IMR-90 (cell line): ENCODE measurements at regions not wholly inside any gene's neighbourhood (a gene's known extent, or its start where the extent isn't known, plus 50 kb on each side); places are given as distances from the start of the nearest gene placed in this dataset.

ENCODE experiments used
- ATAC-seq: fragments of 200-7000 bp; cut with Tn5 transposase; 2 replicates; pipeline ENCODE4 v1.9.1; 2020; ENCODE audit warnings: low read depth, mild to moderate bottlenecking, moderate library complexity
- BruUV-seq: library from RNA; stranded (reverse); fragments of 400-500 nt; replicated peaks from 2 replicates; lab custom pipeline; 2021; lab: Mats Ljungman, UMichigan
- CTCF ChIA-PET: fragments of 300-600 bp; formaldehyde crosslinking; extraction: SDS; loops from one replicate; lab custom pipeline; 2021; ENCODE audit warnings: antibody characterized with exemption; lab: Yijun Ruan, JAX
- POLR2A ChIA-PET: fragments of 300-600 bp; sonication (Branson Sonifier 250); formaldehyde crosslinking; loops from one replicate; lab custom pipeline; 2022; ENCODE audit warnings: antibody characterized with exemption; ENCODE audit not compliant: unreplicated experiment; lab: Charles Lee
- DNase-seq: peaks from one replicate; pipeline ENCODE4 v3.0.0; 2013
- H2AFZ ChIP-seq: replicated peaks from 2 replicates; pipeline ENCODE3; 2013; ENCODE audit warnings: low read length, mild to moderate bottlenecking; ENCODE audit not compliant: poor library complexity
- H2AK5ac ChIP-seq: 2 replicates; pipeline ENCODE4 v1.6.1; 2013; ENCODE audit warnings: low read depth, low read length, inconsistent platforms
- H2AK9ac ChIP-seq: replicated peaks from 2 replicates; pipeline ENCODE3; 2013; ENCODE audit warnings: mild to moderate bottlenecking, low read depth, low read length, moderate library complexity; ENCODE audit not compliant: poor library complexity
- H2BK120ac ChIP-seq: 2 replicates; pipeline ENCODE4 v1.6.1; 2013; ENCODE audit warnings: low read depth, low read length, inconsistent platforms
- H2BK15ac ChIP-seq: 3 replicates; pipeline ENCODE4 v1.6.1; 2013; ENCODE audit warnings: low read depth, low read length, inconsistent platforms
- H2BK20ac ChIP-seq: 2 replicates; pipeline ENCODE4 v1.6.1; 2013; ENCODE audit warnings: low read depth, mild to moderate bottlenecking, inconsistent platforms, low read length, moderate library complexity
- H2BK5ac ChIP-seq: 2 replicates; pipeline ENCODE4 v1.6.1; 2013; ENCODE audit warnings: mild to moderate bottlenecking, low read depth, low read length, inconsistent platforms; ENCODE audit not compliant: poor library complexity, severe bottlenecking
- H3K14ac ChIP-seq: replicated peaks from 2 replicates; pipeline ENCODE4 v1.6.1; 2013; ENCODE audit warnings: low read depth, low read length, inconsistent platforms
- H3K18ac ChIP-seq: 2 replicates; pipeline ENCODE4 v1.6.1; 2013; ENCODE audit warnings: low read depth, low read length, control low read depth
- H3K23ac ChIP-seq: 2 replicates; pipeline ENCODE4 v1.6.1; 2013; ENCODE audit warnings: low read depth, low read length, inconsistent platforms
- H3K27ac ChIP-seq: 2 replicates; pipeline ENCODE4 v1.5.1; 2013; ENCODE audit warnings: mild to moderate bottlenecking, control low read depth, low read length; ENCODE audit not compliant: insufficient read depth
- H3K27me3 ChIP-seq: 2 replicates; pipeline ENCODE4 v1.6.1; 2013; ENCODE audit warnings: low read length; ENCODE audit not compliant: control insufficient read depth, insufficient read depth
- H3K36me3 ChIP-seq: 2 replicates; pipeline ENCODE4 v1.6.1; 2013; ENCODE audit warnings: low read length, mixed read lengths; ENCODE audit not compliant: control insufficient read depth, insufficient read depth
- H3K4ac ChIP-seq: 2 replicates; pipeline ENCODE4 v1.6.1; 2013; ENCODE audit warnings: low read depth, low read length, inconsistent platforms
- H3K4me1 ChIP-seq: 2 replicates; pipeline ENCODE4 v1.6.1; 2013; ENCODE audit warnings: low read length, mixed read lengths; ENCODE audit not compliant: control insufficient read depth, insufficient read depth
- H3K4me2 ChIP-seq: 2 replicates; pipeline ENCODE4 v1.6.1; 2013; ENCODE audit warnings: low read depth, mild to moderate bottlenecking, control low read depth, low read length, moderate library complexity
- H3K4me3 ChIP-seq: 2 replicates; pipeline ENCODE4 v1.5.1; 2013; ENCODE audit warnings: low read depth, mild to moderate bottlenecking, control low read depth, low read length, moderate library complexity; ENCODE audit not compliant: insufficient read depth
- H3K56ac ChIP-seq: 2 replicates; pipeline ENCODE4 v1.6.1; 2013; ENCODE audit warnings: low read length, inconsistent platforms; ENCODE audit not compliant: insufficient read depth; ENCODE audit errors: extremely low read depth
- H3K79me1 ChIP-seq, 2 experiments: 2 replicates each; pipeline ENCODE4 v1.6.1; 2013; ENCODE audit warnings: low read length in 2 of 2, inconsistent platforms in 1 of 2, low read depth in 1 of 2
- H3K9ac ChIP-seq: 2 replicates; pipeline ENCODE4 v1.6.1; 2013; ENCODE audit warnings: low read depth, low read length, control low read depth
- H3K9me1 ChIP-seq: 2 replicates; pipeline ENCODE4 v1.6.1; 2013; ENCODE audit warnings: low read length, inconsistent platforms; ENCODE audit not compliant: insufficient read depth
- H3K9me3 ChIP-seq: 2 replicates; pipeline ENCODE4 v1.6.1; 2013; ENCODE audit warnings: low read length; ENCODE audit not compliant: control insufficient read depth, insufficient read depth
- H4K20me1 ChIP-seq: 2 replicates; pipeline ENCODE4 v1.6.1; 2013; ENCODE audit warnings: low read length, inconsistent platforms; ENCODE audit not compliant: insufficient read depth
- H4K5ac ChIP-seq: 2 replicates; pipeline ENCODE4 v1.6.1; 2013; ENCODE audit warnings: mild to moderate bottlenecking, low read depth, low read length, control low read depth
- H4K8ac ChIP-seq, 2 experiments: 2 replicates each; pipeline ENCODE4 v1.6.1; 2013; ENCODE audit warnings: low read depth in 2 of 2, low read length in 2 of 2, control low read depth in 1 of 2, inconsistent platforms in 1 of 2
- H4K91ac ChIP-seq: 2 replicates; pipeline ENCODE4 v1.6.1; 2013; ENCODE audit warnings: low read depth, low read length, inconsistent platforms; ENCODE audit not compliant: insufficient read depth
- BHLHE40 ChIP-seq: fragments of 150-350 bp; IDR thresholded peaks from 2 replicates; pipeline ENCODE4 v1.6.1; 2016; ENCODE audit warnings: mild to moderate bottlenecking, low read depth, low read length
- CEBPB ChIP-seq: IDR thresholded peaks from 2 replicates; pipeline ENCODE4 v1.6.1; 2012; ENCODE audit warnings: low read depth, low read length, improper control_type of control experiment
- CHD1 ChIP-seq: IDR thresholded peaks from 2 replicates; pipeline ENCODE4 v1.6.1; 2012; ENCODE audit warnings: low read depth, low read length, improper control_type of control experiment
- CTCF ChIP-seq: conservative IDR thresholded peaks from 2 replicates; pipeline ENCODE4 v1.5.1; 2012; ENCODE audit warnings: mild to moderate bottlenecking, low read depth, low read length, improper control_type of control experiment
- FOS ChIP-seq: fragments of 150-350 bp; IDR thresholded peaks from 2 replicates; pipeline ENCODE4 v1.6.1; 2016; ENCODE audit warnings: low read depth, low read length
- MAFK ChIP-seq: IDR thresholded peaks from 2 replicates; pipeline ENCODE4 v1.6.1; 2012; ENCODE audit warnings: low read depth, low read length, improper control_type of control experiment
- MAZ ChIP-seq: IDR thresholded peaks from 2 replicates; pipeline ENCODE4 v1.6.1; 2012; ENCODE audit warnings: low read depth, mild to moderate bottlenecking, low read length, improper control_type of control experiment, moderate library complexity, borderline replicate concordance
- MXI1 ChIP-seq: IDR thresholded peaks from 2 replicates; pipeline ENCODE4 v1.6.1; 2012; ENCODE audit warnings: low read depth, mild to moderate bottlenecking, low read length, moderate library complexity, borderline replicate concordance
- NFE2L2 ChIP-seq: fragments of 150-350 bp; IDR thresholded peaks from 2 replicates; pipeline ENCODE4 v1.6.1; 2016; ENCODE audit warnings: low read depth, mild to moderate bottlenecking, low read length
- POLR2A ChIP-seq: IDR thresholded peaks from 2 replicates; pipeline ENCODE4 v1.6.1; 2012; ENCODE audit warnings: mild to moderate bottlenecking, low read depth, low read length
- RAD21 ChIP-seq: IDR thresholded peaks from 2 replicates; pipeline ENCODE4 v1.6.1; 2012; ENCODE audit warnings: low read length, improper control_type of control experiment
- RCOR1 ChIP-seq: IDR thresholded peaks from 2 replicates; pipeline ENCODE4 v1.6.1; 2012; ENCODE audit warnings: mild to moderate bottlenecking, low read length, improper control_type of control experiment; ENCODE audit not compliant: insufficient replicate concordance
- RFX5 ChIP-seq: IDR thresholded peaks from 2 replicates; pipeline ENCODE4 v1.8.0; 2012; ENCODE audit warnings: low read depth, mild to moderate bottlenecking, low read length, moderate library complexity
- SMC3 ChIP-seq: fragments of 150-350 bp; IDR thresholded peaks from 2 replicates; pipeline ENCODE4 v1.6.1; 2016; ENCODE audit warnings: low read depth, mild to moderate bottlenecking, antibody characterized with exemption, low read length, moderate library complexity
- WGBS, 2 experiments: methylation state at CpG; one replicate each; pipeline versions ENCODE4 v1.1.5 to v1.1.7; 2013; ENCODE audit warnings: missing lambda C conversion rate in 2 of 2; ENCODE audit not compliant: insufficient read length in 1 of 2; ENCODE audit errors: extremely low coverage in 2 of 2; 5-methylcytosine and 5-hydroxymethylcytosine counted together
- dilution Hi-C: fragments of 300-500 bp; cut with HindIII; formaldehyde crosslinking; loops from one replicate; pipeline ENCODE4 v1.14.3; 2018; ENCODE audit warnings: low sequenced_read_pairs; ENCODE audit not compliant: unreplicated experiment
- in situ Hi-C: fragments of 300-500 bp; cut with MboI; formaldehyde crosslinking; loops from 3 replicates; pipeline ENCODE4 v1.14.3; 2019; ENCODE audit warnings: low sequenced_read_pairs, inconsistent platforms, mixed read lengths
- intact Hi-C: fragments of 100-400 bp; cut with micrococcal nuclease; formaldehyde crosslinking; loops from 2 replicates; pipeline ENCODE4 v1.10.0; 2022
- TF ChIP-seq, protein P1 (sequence below): fragments of 150-350 bp; IDR thresholded peaks from 2 replicates; pipeline ENCODE4 v1.6.1; 2017; ENCODE audit warnings: mild to moderate bottlenecking, antibody characterized with exemption, low read length, low read depth
- TF ChIP-seq, protein P2 (sequence below): fragments of 150-350 bp; IDR thresholded peaks from 2 replicates; pipeline ENCODE4 v1.6.1; 2016; ENCODE audit warnings: low read depth, mild to moderate bottlenecking, low read length, moderate library complexity, borderline replicate concordance

GRCh38 chr18:64419156-64419555, 270.3 kb upstream of the LINC00305 start:
- H3K4me2 ChIP-seq = no peak overlapping the region
- POLR2A ChIA-PET = no interaction called here
- WGBS, 2 experiments = no CpG with 5 or more reads among the region's 2 CpGs
- H3K36me3 ChIP-seq = no peaks in the 10 kb centered on the region
- dilution Hi-C loops (no loop called here), intact Hi-C loops (no loop called here), in situ Hi-C loops (no loop called here)
- peaks cover 10% of the 10 kb centered on the region for H3K9me3 ChIP-seq
- H4K20me1 ChIP-seq = no peaks in the 10 kb centered on the region
- no peak for DNase-seq
- no TSS peak for BruUV-seq
- no peaks in the 10 kb centered on the region for H3K9me1 ChIP-seq
- CTCF ChIA-PET = no interaction called here
- H3K9ac ChIP-seq = no peak overlapping the region
- H2BK15ac ChIP-seq = no peak overlapping the region
- no peak for ATAC-seq
- H3K14ac ChIP-seq = no peak overlapping the region
- H2BK20ac ChIP-seq = no peak overlapping the region
- H3K23ac ChIP-seq = no peak overlapping the region
- no peaks in the 10 kb centered on the region for H3K4me1 ChIP-seq
- H2AFZ ChIP-seq = no peak overlapping the region
- no peak overlapping the region for H2AK5ac ChIP-seq
- no peak overlapping the region for H4K5ac ChIP-seq
- H2AK9ac ChIP-seq = no peak overlapping the region
- H3K27ac ChIP-seq = no peak overlapping the region
- no peak overlapping the region for H4K8ac ChIP-seq
- H4K91ac ChIP-seq = no peak overlapping the region
- no peak overlapping the region for H3K18ac ChIP-seq
- H2BK5ac ChIP-seq = no peak overlapping the region
- no peak overlapping the region for H2BK120ac ChIP-seq
- TF ChIP-seq RCOR1 (no peak), CHD1 (no peak), SMC3 (no peak), POLR2A (no peak), CTCF (no peak), FOS (no peak), RFX5 (no peak), MAFK (no peak), BHLHE40 (no peak), MAZ (no peak), MXI1 (no peak), NFE2L2 (no peak), CEBPB (no peak), RAD21 (no peak)
- TF ChIP-seq, protein P1, sequence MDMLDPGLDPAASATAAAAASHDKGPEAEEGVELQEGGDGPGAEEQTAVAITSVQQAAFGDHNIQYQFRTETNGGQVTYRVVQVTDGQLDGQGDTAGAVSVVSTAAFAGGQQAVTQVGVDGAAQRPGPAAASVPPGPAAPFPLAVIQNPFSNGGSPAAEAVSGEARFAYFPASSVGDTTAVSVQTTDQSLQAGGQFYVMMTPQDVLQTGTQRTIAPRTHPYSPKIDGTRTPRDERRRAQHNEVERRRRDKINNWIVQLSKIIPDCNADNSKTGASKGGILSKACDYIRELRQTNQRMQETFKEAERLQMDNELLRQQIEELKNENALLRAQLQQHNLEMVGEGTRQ = no peak
- TF ChIP-seq, protein P2, sequence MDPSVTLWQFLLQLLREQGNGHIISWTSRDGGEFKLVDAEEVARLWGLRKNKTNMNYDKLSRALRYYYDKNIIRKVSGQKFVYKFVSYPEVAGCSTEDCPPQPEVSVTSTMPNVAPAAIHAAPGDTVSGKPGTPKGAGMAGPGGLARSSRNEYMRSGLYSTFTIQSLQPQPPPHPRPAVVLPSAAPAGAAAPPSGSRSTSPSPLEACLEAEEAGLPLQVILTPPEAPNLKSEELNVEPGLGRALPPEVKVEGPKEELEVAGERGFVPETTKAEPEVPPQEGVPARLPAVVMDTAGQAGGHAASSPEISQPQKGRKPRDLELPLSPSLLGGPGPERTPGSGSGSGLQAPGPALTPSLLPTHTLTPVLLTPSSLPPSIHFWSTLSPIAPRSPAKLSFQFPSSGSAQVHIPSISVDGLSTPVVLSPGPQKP = no peak
- no peak overlapping the region for H3K56ac ChIP-seq
- no peaks in the 10 kb centered on the region for H3K79me1 ChIP-seq
- H3K4me3 ChIP-seq = no peak overlapping the region
- no peak overlapping the region for H3K4ac ChIP-seq
- H3K27me3 ChIP-seq = no peaks in the 10 kb centered on the region
